ENCODE measurements at regions not wholly inside any gene's neighbourhood (a gene's known extent, or its start where the extent isn't known, plus 50 kb on each side); places are given as distances from the start of the nearest gene placed in this dataset.
"Not testable (repeated sequence)": the region's sequence is repeated elsewhere in the genome, so short reads cannot be mapped to it uniquely, and the experiment has no call there.

GRCh38 chr13:90336507-90336906 lies 1011.0 kb upstream of the MIR17HG start:
- no peak for DNase-seq (ENCODE audit: extremely low spot score in 2 of 2)
- no peak overlapping the region for H3K4me3 ChIP-seq
- intact Hi-C loops (cut with DNase I) = no loop called here
- no peaks in the 10 kb centered on the region for H3K27me3 ChIP-seq
- H3K36me3 ChIP-seq = no peaks in the 10 kb centered on the region
- TF ChIP-seq, protein P1, sequence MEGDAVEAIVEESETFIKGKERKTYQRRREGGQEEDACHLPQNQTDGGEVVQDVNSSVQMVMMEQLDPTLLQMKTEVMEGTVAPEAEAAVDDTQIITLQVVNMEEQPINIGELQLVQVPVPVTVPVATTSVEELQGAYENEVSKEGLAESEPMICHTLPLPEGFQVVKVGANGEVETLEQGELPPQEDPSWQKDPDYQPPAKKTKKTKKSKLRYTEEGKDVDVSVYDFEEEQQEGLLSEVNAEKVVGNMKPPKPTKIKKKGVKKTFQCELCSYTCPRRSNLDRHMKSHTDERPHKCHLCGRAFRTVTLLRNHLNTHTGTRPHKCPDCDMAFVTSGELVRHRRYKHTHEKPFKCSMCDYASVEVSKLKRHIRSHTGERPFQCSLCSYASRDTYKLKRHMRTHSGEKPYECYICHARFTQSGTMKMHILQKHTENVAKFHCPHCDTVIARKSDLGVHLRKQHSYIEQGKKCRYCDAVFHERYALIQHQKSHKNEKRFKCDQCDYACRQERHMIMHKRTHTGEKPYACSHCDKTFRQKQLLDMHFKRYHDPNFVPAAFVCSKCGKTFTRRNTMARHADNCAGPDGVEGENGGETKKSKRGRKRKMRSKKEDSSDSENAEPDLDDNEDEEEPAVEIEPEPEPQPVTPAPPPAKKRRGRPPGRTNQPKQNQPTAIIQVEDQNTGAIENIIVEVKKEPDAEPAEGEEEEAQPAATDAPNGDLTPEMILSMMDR (IDR thresholded peaks at IDR 0.05) = no peak
- TF ChIP-seq POLR2A (IDR thresholded peaks at IDR 0.05) (no peak), POLR2AphosphoS5 (IDR thresholded peaks at IDR 0.05; ENCODE audit: insufficient read depth in 1 of 2, low read depth in 1 of 2) (no peak)
- H3K4me1 ChIP-seq = no peaks in the 10 kb centered on the region
- H3K27ac ChIP-seq = no peak overlapping the region
- H3K9me3 ChIP-seq = no peaks in the 10 kb centered on the region

DNA sequence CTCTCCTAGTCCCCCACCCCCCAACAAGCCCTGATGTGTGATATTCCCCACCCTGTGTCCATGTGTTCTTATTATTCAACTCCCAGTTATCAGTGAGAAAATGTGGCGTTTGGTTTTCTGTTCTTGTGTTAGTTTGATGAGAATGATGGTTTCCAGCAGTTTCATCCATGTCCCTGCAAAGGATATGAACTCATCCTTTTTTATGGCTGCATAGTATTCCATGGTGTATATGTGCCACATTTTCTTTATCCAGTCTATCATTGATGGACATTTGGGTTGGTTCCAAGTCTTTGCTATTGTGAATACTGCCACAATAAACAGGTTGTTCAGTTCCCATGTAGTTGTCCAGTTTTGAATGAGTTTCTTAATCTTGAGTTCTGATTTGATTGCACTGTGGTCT lies 1006.1 kb upstream of the MIR17HG start:
- H3K4me3 ChIP-seq; H3K4me1 ChIP-seq; H3K36me3 ChIP-seq; H3K9me3 ChIP-seq; intact Hi-C loops (cut with DNase I); H3K27ac ChIP-seq; H3K27me3 ChIP-seq; DNase-seq (ENCODE audit: extremely low spot score in 2 of 2): not testable (repeated sequence)

DNA sequence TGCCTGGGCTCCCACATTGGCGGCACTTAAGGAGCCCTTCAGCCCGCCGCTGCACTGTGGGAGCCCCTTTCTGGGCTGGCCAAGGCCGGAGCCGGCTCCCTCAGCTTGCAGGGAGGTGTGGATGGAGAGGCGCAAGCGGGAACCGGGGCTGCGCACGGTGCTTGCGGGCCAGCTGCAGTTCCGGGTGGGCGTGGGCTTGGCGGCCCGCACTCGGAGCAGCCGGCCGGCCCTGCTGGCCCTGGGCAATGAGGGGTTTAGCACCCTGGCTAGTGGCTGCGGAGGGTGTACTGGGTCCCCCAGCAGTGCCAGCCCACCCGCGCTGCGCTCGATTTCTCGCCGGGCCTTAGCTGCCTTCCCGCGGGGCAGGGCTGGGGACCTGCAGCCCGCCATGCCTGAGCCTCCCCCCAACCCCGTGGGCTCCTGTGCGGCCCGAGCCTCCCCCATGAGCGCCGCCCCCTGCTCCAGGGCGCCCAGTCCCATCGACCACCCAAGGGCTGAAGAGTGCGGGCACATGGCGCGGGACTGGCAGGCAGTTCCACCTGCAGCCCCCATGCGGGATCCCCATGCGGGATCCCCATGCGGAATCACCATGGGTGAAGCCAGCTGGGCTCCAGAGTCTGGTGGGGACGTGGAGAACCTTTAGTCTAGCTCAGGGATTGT lies 998.9 kb upstream of the MIR17HG start:
- H3K27me3 ChIP-seq; DNase-seq (ENCODE audit: extremely low spot score in 2 of 2); H3K9me3 ChIP-seq; intact Hi-C loops (cut with DNase I); H3K36me3 ChIP-seq; H3K4me3 ChIP-seq; H3K27ac ChIP-seq; H3K4me1 ChIP-seq: not testable (repeated sequence)

- no peaks in the 10 kb centered on the region for H3K4me1 ChIP-seq
- TF ChIP-seq POLR2A (IDR thresholded peaks at IDR 0.05) (no peak), POLR2AphosphoS5 (IDR thresholded peaks at IDR 0.05; ENCODE audit: insufficient read depth in 1 of 2, low read depth in 1 of 2) (no peak)
- TF ChIP-seq, protein P1 (IDR thresholded peaks at IDR 0.05) = no peak
- H3K4me3 ChIP-seq = no peak overlapping the region
- no peaks in the 10 kb centered on the region for H3K27me3 ChIP-seq
- H3K9me3 ChIP-seq = no peaks in the 10 kb centered on the region
- no peak overlapping the region for H3K27ac ChIP-seq
- no peak for DNase-seq (ENCODE audit: extremely low spot score in 2 of 2)
- intact Hi-C loops (cut with DNase I) = no loop called here
- no peaks in the 10 kb centered on the region for H3K36me3 ChIP-seq
These were observed 994.7 kb upstream of the MIR17HG start for GRCh38 chr13:90352763-90353162.

- intact Hi-C loops (cut with DNase I) = no loop called here
- no peak overlapping the region for H3K27ac ChIP-seq
- no peaks in the 10 kb centered on the region for H3K9me3 ChIP-seq
- TF ChIP-seq, protein P1 (IDR thresholded peaks at IDR 0.05) = no peak
- TF ChIP-seq POLR2AphosphoS5 (IDR thresholded peaks at IDR 0.05; ENCODE audit: insufficient read depth in 1 of 2, low read depth in 1 of 2) = no peak
- no peak for TF ChIP-seq POLR2A (IDR thresholded peaks at IDR 0.05)
- no peak overlapping the region for H3K4me3 ChIP-seq
- H3K27me3 ChIP-seq = no peaks in the 10 kb centered on the region
- no peak for DNase-seq (ENCODE audit: extremely low spot score in 2 of 2)
- no peaks in the 10 kb centered on the region for H3K4me1 ChIP-seq
- H3K36me3 ChIP-seq = no peaks in the 10 kb centered on the region
These were observed 992.2 kb upstream of the MIR17HG start for GRCh38 chr13:90355162-90355751.

GRCh38 chr13:90360785-90361184 lies 986.7 kb upstream of the MIR17HG start:
- TF ChIP-seq POLR2AphosphoS5 (IDR thresholded peaks at IDR 0.05; ENCODE audit: insufficient read depth in 1 of 2, low read depth in 1 of 2) = no peak
- no peak for TF ChIP-seq POLR2A (IDR thresholded peaks at IDR 0.05)
- TF ChIP-seq, protein P1 (IDR thresholded peaks at IDR 0.05) = no peak
- Histone ChIP-seq H3K27me3 (no peaks in the 10 kb centered on the region), H3K36me3 (no peaks in the 10 kb centered on the region), H3K4me3 (no peak overlapping the region), H3K4me1 (no peaks in the 10 kb centered on the region), H3K9me3 (no peaks in the 10 kb centered on the region), H3K27ac (no peak overlapping the region)
- intact Hi-C loops (cut with DNase I) = no loop called here
- no peak for DNase-seq (ENCODE audit: extremely low spot score in 2 of 2)

All from vagina (tissue), 2 donors.